GM23248 (cell line): ENCODE measurements at regions not wholly inside any gene's neighbourhood (a gene's known extent, or its start where the extent isn't known, plus 50 kb on each side); places are given as distances from the start of the nearest gene placed in this dataset.
"Not testable (repeated sequence)": the region's sequence is repeated elsewhere in the genome, so short reads cannot be mapped to it uniquely, and the experiment has no call there.

ENCODE experiments used
- EZH2 ChIP-seq: fragments of 200-600 bp; sonication (generic); IDR thresholded peaks from 2 replicates; pipeline ENCODE4 v1.6.1; 2018; ENCODE audit warnings: antibody characterized with exemption, mild to moderate bottlenecking; ENCODE audit not compliant: insufficient read depth, poor library complexity, severe bottlenecking
- EZH2phosphoT487 ChIP-seq: fragments of 200-600 bp; sonication (generic); IDR thresholded peaks from 2 replicates; pipeline ENCODE4 v1.6.1; 2018; ENCODE audit warnings: antibody characterized with exemption, moderate library complexity, mild to moderate bottlenecking, low read depth; ENCODE audit not compliant: insufficient read depth

GRCh38 chr4:11811521-11811920 is 382.8 kb upstream of the HS3ST1 start:
- TF ChIP-seq EZH2, EZH2phosphoT487: not testable (repeated sequence)
